Smooth muscle cell (in vitro differentiated cells): ENCODE measurements at regions not wholly inside any gene's neighbourhood (a gene's known extent, or its start where the extent isn't known, plus 50 kb on each side); places are given as distances from the start of the nearest gene placed in this dataset.

Source experiments
- DNase-seq: peaks from one replicate; lab custom pipeline; 2025; ENCODE audit not compliant: unreplicated experiment; lab: John Stamatoyannopoulos, UW
- H2AFZ ChIP-seq: fragments of 200-600 bp; sonication (generic); 2 replicates; pipeline ENCODE4 v1.6.0; 2016; ENCODE audit warnings: antibody characterized with exemption, low read depth, mild to moderate bottlenecking
- H3F3A ChIP-seq: fragments of 200-600 bp; sonication (generic); 2 replicates; pipeline ENCODE4 v1.6.0; 2017; ENCODE audit warnings: antibody characterized with exemption, low read depth
- H3K27ac ChIP-seq: fragments of 200-600 bp; sonication (generic); 2 replicates; pipeline ENCODE4 v1.5.1; 2016; ENCODE audit warnings: low read depth, mild to moderate bottlenecking
- H3K27me3 ChIP-seq: fragments of 200-600 bp; sonication (generic); 2 replicates; pipeline ENCODE4 v1.6.1; 2016; ENCODE audit warnings: low read depth, mild to moderate bottlenecking
- H3K36me3 ChIP-seq: fragments of 200-600 bp; sonication (generic); 2 replicates; pipeline ENCODE4 v1.5.1; 2016; ENCODE audit warnings: low read depth
- H3K4me1 ChIP-seq: fragments of 200-600 bp; sonication (generic); 2 replicates; pipeline ENCODE4 v1.5.1; 2016; ENCODE audit warnings: low read depth
- H3K4me2 ChIP-seq: fragments of 200-600 bp; sonication (generic); 2 replicates; pipeline ENCODE4 v1.6.0; 2016; ENCODE audit warnings: mild to moderate bottlenecking
- H3K4me3 ChIP-seq: fragments of 200-600 bp; sonication (generic); 2 replicates; pipeline ENCODE4 v1.5.1; 2016; ENCODE audit warnings: mild to moderate bottlenecking
- H3K79me2 ChIP-seq: fragments of 200-600 bp; sonication (generic); 2 replicates; pipeline ENCODE4 v1.6.0; 2016; ENCODE audit warnings: low read depth, mild to moderate bottlenecking
- H3K9ac ChIP-seq: fragments of 200-600 bp; sonication (generic); 2 replicates; pipeline ENCODE4 v1.6.0; 2016; ENCODE audit warnings: low read depth
- H3K9me3 ChIP-seq: fragments of 200-600 bp; sonication (generic); replicated peaks from 2 replicates; pipeline ENCODE4 v1.5.1; 2016; ENCODE audit warnings: low read depth
- H4K20me1 ChIP-seq: fragments of 200-600 bp; sonication (generic); 2 replicates; pipeline ENCODE4 v1.6.0; 2016; ENCODE audit warnings: low read depth
- WGBS: methylation state at CpG from one replicate; pipeline ENCODE4 v1.1.7; 2016; ENCODE audit warnings: low lambda C conversion rate; 5-methylcytosine and 5-hydroxymethylcytosine counted together
- TF ChIP-seq, protein P1 (sequence below): fragments of 200-600 bp; sonication (generic); IDR thresholded peaks from 2 replicates; pipeline ENCODE4 v1.5.1; 2017; ENCODE audit warnings: borderline replicate concordance, mild to moderate bottlenecking, antibody characterized with exemption; ENCODE audit not compliant: insufficient read depth, poor library complexity, severe bottlenecking

- no peaks in the 10 kb centered on the region for H3K79me2 ChIP-seq
- no peaks in the 10 kb centered on the region for H3K9me3 ChIP-seq
- no peak overlapping the region for H3K4me3 ChIP-seq
- 80% methylated on average over 4 of the region's 4 CpGs for WGBS
- H4K20me1 ChIP-seq: no peaks in the 10 kb centered on the region
- peaks cover 2% of the 10 kb centered on the region for H3K4me1 ChIP-seq
- H3K27ac ChIP-seq: no peak overlapping the region
- H3K4me2 ChIP-seq: no peak overlapping the region
- no peak for DNase-seq
- TF ChIP-seq, protein P1, sequence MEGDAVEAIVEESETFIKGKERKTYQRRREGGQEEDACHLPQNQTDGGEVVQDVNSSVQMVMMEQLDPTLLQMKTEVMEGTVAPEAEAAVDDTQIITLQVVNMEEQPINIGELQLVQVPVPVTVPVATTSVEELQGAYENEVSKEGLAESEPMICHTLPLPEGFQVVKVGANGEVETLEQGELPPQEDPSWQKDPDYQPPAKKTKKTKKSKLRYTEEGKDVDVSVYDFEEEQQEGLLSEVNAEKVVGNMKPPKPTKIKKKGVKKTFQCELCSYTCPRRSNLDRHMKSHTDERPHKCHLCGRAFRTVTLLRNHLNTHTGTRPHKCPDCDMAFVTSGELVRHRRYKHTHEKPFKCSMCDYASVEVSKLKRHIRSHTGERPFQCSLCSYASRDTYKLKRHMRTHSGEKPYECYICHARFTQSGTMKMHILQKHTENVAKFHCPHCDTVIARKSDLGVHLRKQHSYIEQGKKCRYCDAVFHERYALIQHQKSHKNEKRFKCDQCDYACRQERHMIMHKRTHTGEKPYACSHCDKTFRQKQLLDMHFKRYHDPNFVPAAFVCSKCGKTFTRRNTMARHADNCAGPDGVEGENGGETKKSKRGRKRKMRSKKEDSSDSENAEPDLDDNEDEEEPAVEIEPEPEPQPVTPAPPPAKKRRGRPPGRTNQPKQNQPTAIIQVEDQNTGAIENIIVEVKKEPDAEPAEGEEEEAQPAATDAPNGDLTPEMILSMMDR: no peak
- no peaks in the 10 kb centered on the region for H3K36me3 ChIP-seq
- H3F3A ChIP-seq: peaks cover 6% of the 10 kb centered on the region
- H3K27me3 ChIP-seq: peaks cover 2% of the 10 kb centered on the region
- no peak overlapping the region for H2AFZ ChIP-seq
- H3K9ac ChIP-seq: no peak overlapping the region
Measured at GRCh38 chr19:31105761-31106160, 243.5 kb downstream of the TSHZ3 start.

DNA sequence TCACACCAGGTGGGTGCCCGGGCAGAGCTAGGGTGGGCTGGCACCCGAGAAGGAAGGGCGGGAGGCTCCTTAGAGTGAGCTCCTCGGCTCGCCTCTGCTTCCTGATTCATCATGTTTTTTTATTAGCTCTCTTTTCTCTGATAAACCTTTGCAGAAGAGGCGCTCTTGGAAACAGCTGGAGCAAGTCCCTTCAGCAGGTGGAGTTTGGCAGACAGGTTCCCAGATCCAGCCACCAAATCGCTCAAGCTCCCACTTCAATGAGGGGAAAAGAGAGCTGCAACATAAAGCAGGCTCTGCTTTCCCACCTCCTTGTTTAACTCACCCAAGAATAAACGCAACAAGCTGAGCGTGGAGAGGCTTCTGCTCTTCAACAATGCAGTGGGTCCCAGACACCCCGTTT is 244.8 kb downstream of the TSHZ3 start:
- TF ChIP-seq, protein P1: no peak
- H3K27ac ChIP-seq: no peak overlapping the region
- no peak overlapping the region for H3K4me2 ChIP-seq
- H3K9ac ChIP-seq: no peak overlapping the region
- 89% methylated on average over 10 of the region's 10 CpGs for WGBS
- H3K4me1 ChIP-seq: peaks cover 7% of the 10 kb centered on the region
- peaks cover 2% of the 10 kb centered on the region for H3K27me3 ChIP-seq
- no peaks in the 10 kb centered on the region for H3F3A ChIP-seq
- no peaks in the 10 kb centered on the region for H3K79me2 ChIP-seq
- H4K20me1 ChIP-seq: no peaks in the 10 kb centered on the region
- H3K4me3 ChIP-seq: no peak overlapping the region
- no peaks in the 10 kb centered on the region for H3K9me3 ChIP-seq
- no peaks in the 10 kb centered on the region for H3K36me3 ChIP-seq
- H2AFZ ChIP-seq: no peak overlapping the region
- DNase-seq: no peak

DNA sequence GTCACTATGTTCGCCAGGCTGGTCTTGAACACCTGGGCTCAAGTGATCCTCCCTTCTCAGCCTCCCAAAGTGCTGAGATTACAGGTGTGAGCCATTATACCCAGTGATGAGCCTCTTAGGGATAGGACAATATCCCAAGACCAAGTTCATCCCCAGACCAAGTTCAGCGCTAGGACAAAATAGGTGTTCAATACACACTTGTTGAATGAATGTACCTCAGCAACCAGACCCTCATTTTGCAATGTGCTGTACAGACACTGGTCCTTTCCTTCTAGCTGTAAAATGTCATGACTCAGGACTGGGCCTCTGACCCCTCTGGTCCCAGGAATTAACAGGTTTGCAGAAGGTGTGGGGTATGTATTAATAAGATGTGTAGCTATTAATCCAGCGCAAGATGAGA is 246.0 kb downstream of the TSHZ3 start:
- Histone ChIP-seq H3K27me3 (peaks cover 2% of the 10 kb centered on the region), H3K9me3 (no peaks in the 10 kb centered on the region), H3K36me3 (no peaks in the 10 kb centered on the region), H3F3A (no peaks in the 10 kb centered on the region), H3K27ac (no peak overlapping the region), H3K79me2 (no peaks in the 10 kb centered on the region), H4K20me1 (no peaks in the 10 kb centered on the region), H2AFZ (no peak overlapping the region), H3K9ac (no peak overlapping the region), H3K4me1 (peaks cover 7% of the 10 kb centered on the region), H3K4me3 (no peak overlapping the region), H3K4me2 (no peak overlapping the region)
- TF ChIP-seq, protein P1: no peak
- WGBS: 85% methylated on average over 3 of the region's 3 CpGs
- DNase-seq: no peak

DNA sequence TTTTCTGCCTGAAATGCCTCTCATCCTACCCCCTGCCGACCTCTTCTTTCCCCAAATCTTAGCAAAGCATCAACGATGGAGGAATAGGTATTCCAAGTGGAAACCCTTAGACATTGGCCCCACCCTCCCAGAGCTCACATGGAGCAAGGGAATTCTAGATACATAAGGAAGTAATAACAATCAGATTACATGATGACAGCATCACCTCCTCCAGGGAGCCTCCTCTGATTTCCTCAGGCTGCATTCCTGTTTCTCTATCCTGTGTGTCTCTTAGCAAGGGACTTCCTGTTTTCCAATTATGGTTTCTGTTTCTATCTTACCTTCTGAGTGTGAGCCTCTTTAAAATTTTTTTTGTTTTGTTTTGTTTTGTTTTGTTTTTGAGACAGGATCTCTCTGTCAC is 246.6 kb downstream of the TSHZ3 start:
- Histone ChIP-seq H3K4me3 (no peak overlapping the region), H3K27me3 (peaks cover 2% of the 10 kb centered on the region), H3F3A (no peaks in the 10 kb centered on the region), H3K9ac (no peak overlapping the region), H3K4me1 (peaks cover 7% of the 10 kb centered on the region), H2AFZ (no peak overlapping the region), H3K36me3 (no peaks in the 10 kb centered on the region), H4K20me1 (no peaks in the 10 kb centered on the region), H3K4me2 (no peak overlapping the region), H3K79me2 (no peaks in the 10 kb centered on the region), H3K9me3 (no peaks in the 10 kb centered on the region), H3K27ac (no peak overlapping the region)
- no peak for DNase-seq
- WGBS: 89% methylated on average over 2 of the region's 2 CpGs
- TF ChIP-seq, protein P1: no peak
